ENCODE measurements at regions not wholly inside any gene's neighbourhood (a gene's known extent, or its start where the extent isn't known, plus 50 kb on each side); places are given as distances from the start of the nearest gene placed in this dataset.
A peak's percentile ranks its signal among the peaks of the same experiment; 100 is the strongest.

DNA sequence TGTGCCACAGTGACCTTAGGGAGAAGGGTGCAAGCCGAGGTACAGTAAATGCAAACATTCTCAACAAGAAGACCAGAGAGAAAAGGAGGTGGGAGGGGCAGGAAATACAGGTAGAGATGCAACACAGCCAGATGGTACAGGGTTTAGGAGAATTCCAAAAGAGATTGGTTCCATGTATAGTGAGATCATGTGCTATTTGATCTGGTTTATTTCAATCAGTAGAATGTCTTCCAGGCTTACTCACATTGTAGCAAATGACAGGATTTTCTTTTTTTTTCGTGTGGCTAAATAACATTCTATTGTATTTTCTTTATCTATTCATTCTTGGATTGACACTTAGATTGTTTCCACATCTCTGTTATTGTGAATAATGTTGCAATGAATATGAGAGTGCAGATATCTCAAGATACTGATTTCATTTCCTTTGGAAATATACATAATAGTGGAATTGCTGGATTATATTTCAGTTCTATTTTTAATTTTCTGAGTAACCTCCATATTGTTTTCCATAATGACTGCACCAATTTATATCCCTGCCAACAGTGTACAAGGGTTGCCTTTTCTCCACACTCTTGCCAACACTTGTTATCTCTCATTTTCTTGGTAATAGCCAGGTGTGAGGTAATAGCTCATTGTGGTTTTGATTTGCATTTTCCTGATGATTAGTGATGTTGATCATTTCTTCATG lies 107.8 kb upstream of the GAS1 start:
- H3K9ac ChIP-seq (ENCODE audit: extremely low read depth, insufficient read length, low read length) = no peak overlapping the region
- no peak overlapping the region for H3K18ac ChIP-seq (ENCODE audit: insufficient read length, low read depth, low read length)
- H4K5ac ChIP-seq (ENCODE audit: insufficient read length, low read depth, low read length) = no peak overlapping the region
- no peak for DNase-seq
- H3K14ac ChIP-seq (ENCODE audit: insufficient read depth, low read length) = 0 out of 2 replicates have a peak overlapping the region, but pooled peaks have one; percentile 57
- H2AK5ac ChIP-seq (ENCODE audit: insufficient read length, low read length) = no peak overlapping the region
- TF ChIP-seq, protein P1, sequence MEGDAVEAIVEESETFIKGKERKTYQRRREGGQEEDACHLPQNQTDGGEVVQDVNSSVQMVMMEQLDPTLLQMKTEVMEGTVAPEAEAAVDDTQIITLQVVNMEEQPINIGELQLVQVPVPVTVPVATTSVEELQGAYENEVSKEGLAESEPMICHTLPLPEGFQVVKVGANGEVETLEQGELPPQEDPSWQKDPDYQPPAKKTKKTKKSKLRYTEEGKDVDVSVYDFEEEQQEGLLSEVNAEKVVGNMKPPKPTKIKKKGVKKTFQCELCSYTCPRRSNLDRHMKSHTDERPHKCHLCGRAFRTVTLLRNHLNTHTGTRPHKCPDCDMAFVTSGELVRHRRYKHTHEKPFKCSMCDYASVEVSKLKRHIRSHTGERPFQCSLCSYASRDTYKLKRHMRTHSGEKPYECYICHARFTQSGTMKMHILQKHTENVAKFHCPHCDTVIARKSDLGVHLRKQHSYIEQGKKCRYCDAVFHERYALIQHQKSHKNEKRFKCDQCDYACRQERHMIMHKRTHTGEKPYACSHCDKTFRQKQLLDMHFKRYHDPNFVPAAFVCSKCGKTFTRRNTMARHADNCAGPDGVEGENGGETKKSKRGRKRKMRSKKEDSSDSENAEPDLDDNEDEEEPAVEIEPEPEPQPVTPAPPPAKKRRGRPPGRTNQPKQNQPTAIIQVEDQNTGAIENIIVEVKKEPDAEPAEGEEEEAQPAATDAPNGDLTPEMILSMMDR (conservative IDR thresholded peaks at IDR 0.05) = no peak
- Mint-ChIP-seq H3K36me3 (ENCODE audit: insufficient read depth in 1 of 3, low read depth in 3 of 3) (no peaks in the 10 kb centered on the region), H3K4me1 (peaks cover 15 to 17% of the 10 kb centered on the region in 2 experiments), H3K4me3 (no peak overlapping the region), H3K9me3 (no peaks in the 10 kb centered on the region; a peak in 1 of 5 replicates), H3K27me3 (ENCODE audit: low read depth) (no peaks in the 10 kb centered on the region), H3K27ac (peak overlapping the region in 1 of 3 experiments; percentile 4; a peak in 1 of 7 replicates)
- H3K4me2 ChIP-seq (ENCODE audit: insufficient read depth, insufficient read length, low read length) = no peak overlapping the region
- H2BK15ac ChIP-seq (ENCODE audit: low read depth, low read length) = no peak overlapping the region
- H2BK20ac ChIP-seq (ENCODE audit: low read depth, low read length, poor library complexity, severe bottlenecking) = no peak overlapping the region
- no peaks in the 10 kb centered on the region for H3K9me3 ChIP-seq (ENCODE audit: control insufficient read depth, low read depth, low read length)
- no peak overlapping the region for H4K8ac ChIP-seq (replicated peaks; ENCODE audit: insufficient read length, low read depth, low read length)
- H3K27ac ChIP-seq (ENCODE audit: insufficient read length, low read depth, low read length) = no peak overlapping the region
- no peak overlapping the region for H4K91ac ChIP-seq (ENCODE audit: insufficient read length, low read depth, low read length)
- no CpG with 5 or more reads among the region's 2 CpGs for WGBS (ENCODE audit: extremely low coverage, insufficient read length, low lambda C conversion rate)
- no peaks in the 10 kb centered on the region; the same call in 1 of the 2 replicates for H3K4me1 ChIP-seq (ENCODE audit: insufficient read depth, low read length)
- H3K23ac ChIP-seq (ENCODE audit: insufficient read length, low read depth, low read length) = no peak overlapping the region
- H2AFZ ChIP-seq (ENCODE audit: low read length) = no peak overlapping the region
- H3T11ph ChIP-seq (ENCODE audit: low read length) = no peak overlapping the region
- H2BK120ac ChIP-seq (ENCODE audit: low read depth, low read length, poor library complexity, severe bottlenecking) = no peak overlapping the region
- no peaks in the 10 kb centered on the region for H4K20me1 ChIP-seq (ENCODE audit: control insufficient read depth, insufficient read depth, insufficient read length)
- H3K56ac ChIP-seq (ENCODE audit: insufficient read length, low read depth, low read length) = no peak overlapping the region
- H3K23me2 ChIP-seq (ENCODE audit: insufficient read length, low read depth, low read length, poor library complexity, severe bottlenecking) = no peaks in the 10 kb centered on the region
- no peaks in the 10 kb centered on the region for H3K27me3 ChIP-seq (ENCODE audit: insufficient read depth, low read length)
- no peaks in the 10 kb centered on the region; the same call in 1 of the 2 replicates for H3K79me2 ChIP-seq (ENCODE audit: insufficient read depth, low read length)
- no peak overlapping the region for H3K4ac ChIP-seq (ENCODE audit: low read depth, low read length)
- no peak overlapping the region for H2BK5ac ChIP-seq (ENCODE audit: insufficient read length, low read length)
- H2BK12ac ChIP-seq (ENCODE audit: insufficient read length, low read depth, low read length) = no peak overlapping the region
- H3K79me1 ChIP-seq (ENCODE audit: insufficient read depth, low read depth, low read length, poor library complexity, severe bottlenecking) = no peaks in the 10 kb centered on the region
